ENCODE measurements at regions not wholly inside any gene's neighbourhood (a gene's known extent, or its start where the extent isn't known, plus 50 kb on each side); places are given as distances from the start of the nearest gene placed in this dataset.

DNA sequence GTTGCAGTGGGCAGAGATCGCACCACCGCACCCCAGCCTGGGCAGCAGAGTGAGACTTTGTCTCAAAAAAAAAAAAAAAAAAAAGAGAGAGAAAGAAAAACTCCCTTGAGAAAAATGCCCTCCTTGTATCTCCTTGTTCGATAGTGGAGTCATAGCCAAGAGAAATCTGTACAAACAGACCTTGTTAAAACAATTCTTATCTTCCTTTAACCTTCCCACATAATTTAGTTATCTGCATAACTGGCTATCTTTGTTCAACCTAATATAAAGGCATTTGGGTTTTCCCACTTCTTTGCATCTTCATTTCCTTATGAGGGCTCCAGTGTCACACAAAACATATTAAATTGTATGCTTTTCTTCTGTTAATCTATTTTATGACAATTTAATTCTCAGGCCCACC is 65.1 kb upstream of the ATP11B start:
- peaks cover 9% of the 10 kb centered on the region for H3K4me1 ChIP-seq
- no peaks in the 10 kb centered on the region for H3K27me3 ChIP-seq
- no peak for DNase-seq (ENCODE audit: low spot score in 2 of 2)
- no peak overlapping the region for H3K4me3 ChIP-seq
- no peak for TF ChIP-seq POLR2AphosphoS5 (IDR thresholded peaks at IDR 0.05)
- WGBS = 92% methylated on average over 3 of the region's 3 CpGs
- no peaks in the 10 kb centered on the region for H3K36me3 ChIP-seq
- no peaks in the 10 kb centered on the region for H3K9me3 ChIP-seq
- H3K27ac ChIP-seq = no peak overlapping the region

DNA sequence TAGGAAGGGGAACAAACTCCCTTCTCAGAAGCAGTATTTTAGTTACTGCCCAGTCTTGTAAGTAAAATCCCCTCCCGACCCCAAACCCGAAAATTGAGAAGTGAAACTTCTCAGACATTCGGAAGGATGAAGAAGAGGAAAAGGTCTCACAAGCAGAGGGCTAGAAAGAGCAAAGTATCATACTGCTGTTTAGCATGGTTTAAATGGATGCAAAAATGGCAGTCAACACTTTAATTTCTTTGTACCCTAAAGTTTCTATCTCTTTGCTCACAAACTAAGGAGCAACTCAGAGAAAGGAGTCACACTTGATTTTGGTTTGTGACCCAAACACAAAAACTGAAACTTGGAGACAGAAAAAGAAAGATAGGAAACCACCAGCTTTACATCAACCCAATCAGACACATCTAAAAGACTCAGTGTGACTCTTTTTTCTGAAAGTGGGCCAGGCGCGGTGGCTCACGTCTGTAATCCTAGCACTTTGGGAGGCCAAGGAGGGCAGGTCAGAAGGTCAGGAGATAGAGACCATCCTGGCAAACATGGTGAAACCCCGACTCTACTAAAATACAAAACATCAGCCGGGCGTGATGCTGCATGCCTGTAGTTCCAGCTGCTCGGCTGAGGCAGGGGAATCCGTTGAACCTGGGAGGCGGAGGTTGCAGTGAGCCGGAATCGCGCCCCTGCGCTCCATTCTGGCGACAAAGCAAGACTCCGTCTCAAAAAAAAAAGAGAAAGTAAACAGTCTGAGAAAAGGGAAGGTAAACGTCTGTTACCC is 63.2 kb upstream of the ATP11B start:
- no peak for TF ChIP-seq POLR2A (IDR thresholded peaks at IDR 0.05)
- no peak for TF ChIP-seq POLR2AphosphoS5 (IDR thresholded peaks at IDR 0.05)
- TF ChIP-seq EP300 (IDR thresholded peaks at IDR 0.05) = no peak
- TF ChIP-seq, protein P1, sequence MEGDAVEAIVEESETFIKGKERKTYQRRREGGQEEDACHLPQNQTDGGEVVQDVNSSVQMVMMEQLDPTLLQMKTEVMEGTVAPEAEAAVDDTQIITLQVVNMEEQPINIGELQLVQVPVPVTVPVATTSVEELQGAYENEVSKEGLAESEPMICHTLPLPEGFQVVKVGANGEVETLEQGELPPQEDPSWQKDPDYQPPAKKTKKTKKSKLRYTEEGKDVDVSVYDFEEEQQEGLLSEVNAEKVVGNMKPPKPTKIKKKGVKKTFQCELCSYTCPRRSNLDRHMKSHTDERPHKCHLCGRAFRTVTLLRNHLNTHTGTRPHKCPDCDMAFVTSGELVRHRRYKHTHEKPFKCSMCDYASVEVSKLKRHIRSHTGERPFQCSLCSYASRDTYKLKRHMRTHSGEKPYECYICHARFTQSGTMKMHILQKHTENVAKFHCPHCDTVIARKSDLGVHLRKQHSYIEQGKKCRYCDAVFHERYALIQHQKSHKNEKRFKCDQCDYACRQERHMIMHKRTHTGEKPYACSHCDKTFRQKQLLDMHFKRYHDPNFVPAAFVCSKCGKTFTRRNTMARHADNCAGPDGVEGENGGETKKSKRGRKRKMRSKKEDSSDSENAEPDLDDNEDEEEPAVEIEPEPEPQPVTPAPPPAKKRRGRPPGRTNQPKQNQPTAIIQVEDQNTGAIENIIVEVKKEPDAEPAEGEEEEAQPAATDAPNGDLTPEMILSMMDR (IDR thresholded peaks at IDR 0.05) = no peak
- Histone ChIP-seq H3K4me1 (peaks cover 9% of the 10 kb centered on the region), H3K9me3 (no peaks in the 10 kb centered on the region), H3K36me3 (no peaks in the 10 kb centered on the region), H3K27ac (no peak overlapping the region), H3K27me3 (no peaks in the 10 kb centered on the region), H3K4me3 (no peak overlapping the region)
- no peak for DNase-seq (ENCODE audit: low spot score in 2 of 2)
- WGBS = 43% methylated on average over 19 of the region's 19 CpGs

DNA sequence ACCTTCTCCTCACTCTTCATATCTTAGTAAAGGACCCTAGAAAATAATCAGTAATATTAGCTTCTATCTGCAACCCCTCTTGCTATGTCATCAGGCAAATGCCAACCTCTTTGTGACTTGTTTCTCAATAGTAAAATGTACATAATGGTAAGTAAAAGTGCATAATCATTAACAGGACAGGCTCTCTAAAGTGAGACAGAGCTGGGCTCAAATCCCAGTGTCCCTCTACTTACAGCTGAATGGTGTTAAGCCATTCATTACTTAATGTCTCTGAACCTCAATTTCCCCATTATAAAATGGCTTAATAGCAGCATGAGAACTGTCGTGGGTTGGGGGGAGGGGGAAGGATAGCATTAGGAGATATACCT is 62.6 kb upstream of the ATP11B start:
- Histone ChIP-seq H3K4me3 (no peak overlapping the region), H3K36me3 (no peaks in the 10 kb centered on the region), H3K27me3 (no peaks in the 10 kb centered on the region), H3K27ac (no peak overlapping the region), H3K9me3 (no peaks in the 10 kb centered on the region), H3K4me1 (peaks cover 7% of the 10 kb centered on the region)
- TF ChIP-seq POLR2AphosphoS5 (IDR thresholded peaks at IDR 0.05) (no peak), EP300 (IDR thresholded peaks at IDR 0.05) (no peak), POLR2A (IDR thresholded peaks at IDR 0.05) (no peak)
- TF ChIP-seq, protein P1 (IDR thresholded peaks at IDR 0.05) = no peak
- DNase-seq (ENCODE audit: low spot score in 2 of 2) = no peak
- WGBS = 64% methylated on average over 1 of the region's 1 CpG

DNA sequence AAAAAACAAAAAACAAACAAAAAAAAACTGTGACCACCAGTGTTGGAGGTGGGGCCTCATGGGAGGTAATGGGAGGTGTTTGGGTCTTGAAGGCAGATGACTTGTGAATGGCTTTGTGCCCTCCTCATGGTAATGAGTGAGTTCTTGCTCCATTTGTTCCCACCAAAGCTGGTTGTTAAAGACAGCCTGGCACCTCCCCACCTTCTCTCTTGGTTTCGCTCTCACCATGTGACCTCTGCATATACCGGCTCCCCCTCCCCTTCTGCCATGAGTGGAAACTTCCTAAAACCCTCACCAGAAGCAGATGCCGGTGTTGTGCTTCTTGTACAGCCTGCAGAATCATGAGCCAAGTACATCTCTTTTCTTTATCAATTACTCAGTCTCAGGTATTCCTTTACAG is 61.5 kb upstream of the ATP11B start:
- Histone ChIP-seq H3K9me3 (no peaks in the 10 kb centered on the region), H3K4me1 (no peaks in the 10 kb centered on the region), H3K4me3 (no peak overlapping the region), H3K36me3 (no peaks in the 10 kb centered on the region), H3K27me3 (no peaks in the 10 kb centered on the region), H3K27ac (no peak overlapping the region)
- TF ChIP-seq POLR2A (IDR thresholded peaks at IDR 0.05) = no peak
- TF ChIP-seq, protein P1 (IDR thresholded peaks at IDR 0.05) = no peak
- TF ChIP-seq POLR2AphosphoS5 (IDR thresholded peaks at IDR 0.05) = no peak
- TF ChIP-seq EP300 (IDR thresholded peaks at IDR 0.05) = no peak
- WGBS = 88% methylated on average over 3 of the region's 3 CpGs
- no peak for DNase-seq (ENCODE audit: low spot score in 2 of 2)

DNA sequence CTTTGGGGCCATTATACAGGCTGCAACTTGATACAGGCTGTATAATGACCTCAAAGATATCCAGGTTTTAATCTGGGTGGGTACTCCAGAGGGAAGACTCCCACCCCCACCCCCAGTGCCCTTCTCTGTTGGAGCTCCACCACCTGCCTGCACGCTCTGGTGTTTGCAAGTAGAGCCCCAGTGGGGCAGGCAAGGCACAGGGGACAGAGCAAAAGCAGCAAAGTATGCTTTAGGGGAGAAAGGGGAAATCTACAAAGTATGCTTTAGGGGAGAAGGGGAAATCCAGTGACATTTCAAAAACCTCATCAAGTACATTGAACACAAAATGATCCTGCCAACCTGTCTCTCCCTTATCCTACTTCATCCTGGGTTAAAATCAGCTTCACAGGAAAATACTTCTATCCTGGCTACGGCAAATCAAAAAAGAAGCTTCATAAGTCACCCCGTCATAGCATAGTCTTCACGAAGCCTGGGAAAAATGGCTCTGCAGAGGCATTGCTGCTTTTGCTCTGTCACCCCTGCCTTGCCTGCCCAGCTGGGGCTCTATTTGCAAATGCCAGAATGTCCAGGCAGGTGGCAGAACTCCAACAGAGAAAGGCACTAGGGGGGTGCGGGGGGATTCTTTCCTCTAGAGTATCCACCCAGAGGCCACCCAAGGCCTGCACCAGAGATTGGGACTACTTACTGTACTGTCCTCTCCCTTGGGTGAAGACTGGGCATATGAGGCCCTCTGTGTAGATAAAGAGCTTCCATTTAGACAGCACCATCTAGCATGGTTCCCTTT is 60.9 kb upstream of the ATP11B start:
- TF ChIP-seq, protein P1 (IDR thresholded peaks at IDR 0.05) = no peak
- no peak for TF ChIP-seq EP300 (IDR thresholded peaks at IDR 0.05)
- TF ChIP-seq POLR2A (IDR thresholded peaks at IDR 0.05) = no peak
- no peak for TF ChIP-seq POLR2AphosphoS5 (IDR thresholded peaks at IDR 0.05)
- Histone ChIP-seq H3K4me3 (no peak overlapping the region), H3K27ac (no peak overlapping the region), H3K9me3 (no peaks in the 10 kb centered on the region), H3K27me3 (no peaks in the 10 kb centered on the region), H3K4me1 (no peaks in the 10 kb centered on the region), H3K36me3 (no peaks in the 10 kb centered on the region)
- WGBS = 86% methylated on average over 5 of the region's 5 CpGs
- no peak for DNase-seq (ENCODE audit: low spot score in 2 of 2)

Measured in suprapubic skin (tissue), 4 donors.